Stimulated activated naive B cell treated with anti-CD40 and anti-IgM and Interleukin-4, amounts not matched to agents 10 μg/mL and 1 μg/mL and 100 μg/mL, for 72 hours (primary cell): ENCODE measurements at regions not wholly inside any gene's neighbourhood (a gene's known extent, or its start where the extent isn't known, plus 50 kb on each side); places are given as distances from the start of the nearest gene placed in this dataset.

Source experiments
- ATAC-seq, 2 donors: fragments of 150-1000 bp; cut with Tn5 transposase; replicated peaks; 2 replicates each; pipeline ENCODE4 v1.10.0; 2021; ENCODE audit warnings: moderate library complexity in 1 of 2
- DNase-seq: peaks from one replicate; pipeline ENCODE4 v3.0.0; 2021
- H3K27ac Mint-ChIP-seq: one replicate; pipeline ENCODE4 v1.8.0; 2022; ENCODE audit warnings: mild to moderate bottlenecking, mixed read lengths
- H3K27me3 Mint-ChIP-seq, 2 donors: one replicate each; pipeline ENCODE4 v1.8.0; 2022; ENCODE audit warnings: mixed read lengths in 2 of 2
- H3K36me3 Mint-ChIP-seq, 2 donors: one replicate each; pipeline ENCODE4 v1.8.0; 2022; ENCODE audit warnings: mixed read lengths in 2 of 2, mild to moderate bottlenecking in 1 of 2
- H3K4me1 Mint-ChIP-seq, 2 donors: one replicate each; pipeline ENCODE4 v1.8.0; 2022; ENCODE audit warnings: mixed read lengths in 2 of 2, mild to moderate bottlenecking in 1 of 2
- H3K4me3 Mint-ChIP-seq, 2 donors: one replicate each; pipeline ENCODE4 v1.8.0; 2022; ENCODE audit warnings: mild to moderate bottlenecking in 2 of 2, mixed read lengths in 2 of 2, moderate library complexity in 1 of 2
- H3K9me3 Mint-ChIP-seq, 2 donors: one replicate each; pipeline ENCODE4 v1.8.0; 2022; ENCODE audit warnings: mixed read lengths in 2 of 2, mild to moderate bottlenecking in 1 of 2

- Mint-ChIP-seq H3K36me3 (no peaks in the 10 kb centered on the region), H3K27me3 (no peaks in the 10 kb centered on the region), H3K4me1 (no peaks in the 10 kb centered on the region), H3K4me3 (no peak overlapping the region), H3K27ac (no peak overlapping the region), H3K9me3 (peaks cover 0 to under 1% of the 10 kb centered on the region in 2 donors)
- DNase-seq: no peak
- no peak for ATAC-seq
These were observed 204.9 kb downstream of the ASB1 start for GRCh38 chr2:238631491-238632180.

- DNase-seq (no peak), ATAC-seq (no peak)
- no peaks in the 10 kb centered on the region for H3K36me3 Mint-ChIP-seq
- H3K4me3 Mint-ChIP-seq: no peak overlapping the region
- no peak overlapping the region for H3K27ac Mint-ChIP-seq
- H3K4me1 Mint-ChIP-seq: no peaks in the 10 kb centered on the region
- H3K27me3 Mint-ChIP-seq: no peaks in the 10 kb centered on the region
- H3K9me3 Mint-ChIP-seq: no peaks in the 10 kb centered on the region
These were observed 205.7 kb downstream of the ASB1 start for GRCh38 chr2:238632181-238633060.

DNA sequence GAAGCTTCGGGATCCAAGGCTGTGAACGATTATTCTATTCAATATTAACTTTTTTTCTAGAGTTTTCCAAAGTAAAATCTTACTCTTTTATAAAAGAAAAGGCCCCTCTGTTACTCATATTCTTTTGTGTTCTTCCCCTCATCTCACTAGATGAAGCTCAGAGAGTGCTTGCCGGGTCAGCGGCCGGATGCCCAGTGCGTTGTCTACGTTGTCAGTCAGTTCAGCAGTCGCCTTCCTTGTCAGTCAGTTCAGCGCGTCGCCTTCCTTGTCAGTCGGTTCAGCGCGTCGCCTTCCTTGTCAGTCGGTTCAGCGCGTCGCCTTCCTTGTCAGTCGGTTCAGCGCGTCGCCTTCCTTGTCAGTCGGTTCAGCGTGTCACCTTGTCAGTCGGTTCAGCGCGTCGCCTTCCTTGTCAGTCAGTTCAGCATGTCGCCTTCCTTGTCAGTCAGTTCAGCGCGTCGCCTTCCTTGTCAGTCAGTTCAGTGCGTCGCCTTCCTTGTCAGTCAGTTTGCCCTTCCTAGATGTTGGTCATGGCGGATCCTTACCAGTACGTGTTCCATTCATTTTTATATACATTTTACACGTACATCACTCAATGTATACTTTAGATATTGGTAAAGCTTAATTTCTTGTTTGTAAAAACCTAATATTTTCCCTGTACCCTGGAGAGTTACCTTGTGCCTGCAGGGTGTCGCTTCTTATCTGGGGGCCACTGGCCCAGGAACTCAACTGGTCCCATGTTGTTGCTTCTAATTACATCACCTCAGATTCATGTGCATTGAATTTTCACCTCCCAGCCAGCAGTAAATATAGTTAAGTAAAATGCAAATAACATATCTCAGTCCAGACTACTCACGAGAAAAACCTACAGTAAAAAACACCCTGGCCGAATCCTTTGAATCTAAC lies 206.9 kb downstream of the ASB1 start:
- ATAC-seq: no peak
- H3K4me1 Mint-ChIP-seq: no peaks in the 10 kb centered on the region

GRCh38 chr2:238634701-238635357 lies 208.1 kb downstream of the ASB1 start:
- no peaks in the 10 kb centered on the region for H3K36me3 Mint-ChIP-seq
- H3K4me3 Mint-ChIP-seq: no peak overlapping the region
- no peak overlapping the region for H3K27ac Mint-ChIP-seq
- H3K4me1 Mint-ChIP-seq: no peaks in the 10 kb centered on the region
- DNase-seq: no peak
- ATAC-seq: no peak
- no peaks in the 10 kb centered on the region for H3K9me3 Mint-ChIP-seq
- H3K27me3 Mint-ChIP-seq: no peaks in the 10 kb centered on the region

More for the DNA sequence above, 206.9 kb downstream of the ASB1 start:
- Mint-ChIP-seq H3K36me3 (no peaks in the 10 kb centered on the region), H3K9me3 (no peaks in the 10 kb centered on the region), H3K4me3 (no peak overlapping the region), H3K27ac (no peak overlapping the region), H3K27me3 (no peaks in the 10 kb centered on the region)
- no peak for DNase-seq

GRCh38 chr2:238635647-238636051 lies 208.9 kb downstream of the ASB1 start:
- DNase-seq: no peak
- H3K36me3 Mint-ChIP-seq: no peaks in the 10 kb centered on the region

DNA sequence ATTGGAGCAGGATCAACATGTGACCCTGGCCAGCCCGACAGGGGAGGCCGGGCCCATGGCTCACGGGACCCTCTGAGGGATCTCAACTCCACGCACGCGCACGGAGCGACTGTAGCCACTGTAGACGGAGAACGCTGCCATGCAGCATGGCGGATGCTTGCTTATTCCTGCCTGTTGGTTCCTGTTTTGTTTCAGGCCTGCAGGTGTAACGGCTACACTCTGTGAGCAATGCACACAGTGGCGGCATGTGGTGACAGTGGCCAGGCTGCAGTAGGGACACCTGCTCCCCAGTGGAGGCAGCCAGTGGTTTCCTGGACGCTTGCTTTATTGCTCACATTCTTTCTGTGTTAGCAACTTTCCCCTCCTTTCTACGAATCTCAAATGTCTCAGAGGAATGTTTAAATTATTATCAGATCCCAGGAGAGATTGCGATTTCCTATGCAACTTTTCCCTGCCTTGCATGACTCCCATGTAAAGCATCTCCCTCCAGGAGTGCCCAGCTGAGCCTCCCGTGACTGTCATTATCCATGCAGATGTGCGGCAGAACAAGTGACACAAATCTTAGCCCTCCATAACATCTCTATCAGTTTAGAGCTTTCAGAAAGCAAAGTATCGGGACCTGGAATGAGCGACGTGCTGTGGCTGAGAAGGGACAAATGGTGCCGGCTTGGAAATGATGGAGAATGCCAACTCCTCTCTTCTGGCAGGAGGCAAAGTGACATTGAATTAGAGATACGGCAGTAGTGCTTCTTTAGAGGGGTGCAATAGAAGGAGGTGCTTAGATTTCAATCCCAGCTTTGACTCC lies 209.7 kb downstream of the ASB1 start:
- Mint-ChIP-seq H3K27ac (no peak overlapping the region), H3K9me3 (no peaks in the 10 kb centered on the region), H3K4me1 (no peaks in the 10 kb centered on the region), H3K4me3 (no peak overlapping the region), H3K27me3 (peaks cover 0 to 3% of the 10 kb centered on the region in 2 donors), H3K36me3 (no peaks in the 10 kb centered on the region)
- DNase-seq (no peak), ATAC-seq (no peak)

More at GRCh38 chr2:238635647-238636051, 208.9 kb downstream of the ASB1 start:
- H3K4me1 Mint-ChIP-seq: no peaks in the 10 kb centered on the region
- H3K27ac Mint-ChIP-seq: no peak overlapping the region
- no peaks in the 10 kb centered on the region for H3K9me3 Mint-ChIP-seq
- ATAC-seq: no peak
- H3K4me3 Mint-ChIP-seq: no peak overlapping the region
- H3K27me3 Mint-ChIP-seq: peaks cover 0 to 3% of the 10 kb centered on the region in 2 donors

GRCh38 chr2:238638100-238638981 lies 209.5 kb upstream of the TWIST2 start:
- H3K4me3 Mint-ChIP-seq: no peak overlapping the region
- no peak for ATAC-seq
- peaks cover 0 to 3% of the 10 kb centered on the region in 2 donors for H3K27me3 Mint-ChIP-seq
- H3K9me3 Mint-ChIP-seq: no peaks in the 10 kb centered on the region
- no peak for DNase-seq
- H3K36me3 Mint-ChIP-seq: no peaks in the 10 kb centered on the region
- H3K4me1 Mint-ChIP-seq: peaks cover 0 to under 1% of the 10 kb centered on the region in 2 donors
- H3K27ac Mint-ChIP-seq: no peak overlapping the region

DNA sequence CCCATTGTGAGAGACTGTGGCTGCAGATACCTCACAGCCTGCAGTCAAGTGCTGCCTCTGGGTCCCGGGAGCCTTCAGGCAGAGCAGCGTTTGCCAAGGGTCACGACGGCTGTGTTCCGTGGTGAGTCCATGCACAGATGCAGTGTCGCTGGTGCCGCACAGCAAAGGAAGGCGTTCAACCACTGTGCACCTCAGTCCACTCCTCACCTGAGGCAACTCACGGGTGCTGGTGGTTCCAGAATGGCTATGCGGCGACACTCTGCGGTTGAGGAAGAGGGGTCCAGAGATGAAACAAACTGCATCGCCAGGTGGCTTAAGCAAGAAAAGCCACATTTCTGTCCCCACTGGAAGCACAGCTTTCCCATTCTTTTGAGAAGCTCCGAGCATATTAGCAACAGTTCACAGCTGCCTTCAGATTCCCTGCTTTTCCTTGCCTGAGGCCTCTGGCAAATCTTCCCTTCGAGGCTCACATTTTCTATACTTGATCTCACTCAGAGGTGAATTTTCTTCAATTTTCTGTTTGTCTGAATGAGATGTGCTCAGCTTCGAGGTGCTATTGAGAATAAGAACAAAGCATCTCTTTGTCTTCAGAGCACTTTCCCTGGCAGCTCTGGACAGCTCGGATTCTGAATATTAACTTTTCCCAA lies 208.8 kb upstream of the TWIST2 start:
- no peak overlapping the region for H3K27ac Mint-ChIP-seq
- peaks cover 5 to 8% of the 10 kb centered on the region in 2 donors for H3K4me1 Mint-ChIP-seq
- no peaks in the 10 kb centered on the region for H3K9me3 Mint-ChIP-seq
- peaks cover 0 to 3% of the 10 kb centered on the region in 2 donors for H3K27me3 Mint-ChIP-seq
- ATAC-seq (no peak), DNase-seq (no peak)
- H3K36me3 Mint-ChIP-seq: no peaks in the 10 kb centered on the region
- H3K4me3 Mint-ChIP-seq: no peak overlapping the region

DNA sequence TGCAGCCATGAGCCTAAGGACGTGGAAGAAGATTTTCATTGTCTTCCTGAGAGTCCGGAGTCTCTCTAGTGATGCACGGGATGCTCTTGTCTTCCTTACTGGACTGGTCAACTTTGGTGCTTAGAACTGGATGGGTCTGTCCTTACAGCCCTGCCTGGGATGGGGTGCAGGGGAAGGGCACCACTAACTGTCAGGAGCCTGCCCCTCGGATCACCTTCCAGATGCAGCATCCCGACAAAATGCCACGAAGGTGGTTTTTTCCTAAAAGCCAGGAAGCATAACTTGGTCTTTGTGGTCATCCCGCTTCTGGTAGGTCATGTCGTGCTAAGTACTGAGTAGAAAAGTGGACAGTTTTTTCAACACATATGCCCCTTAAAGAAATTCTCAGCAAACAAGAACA lies 207.4 kb upstream of the TWIST2 start:
- H3K9me3 Mint-ChIP-seq: no peaks in the 10 kb centered on the region
- DNase-seq: no peak

DNA sequence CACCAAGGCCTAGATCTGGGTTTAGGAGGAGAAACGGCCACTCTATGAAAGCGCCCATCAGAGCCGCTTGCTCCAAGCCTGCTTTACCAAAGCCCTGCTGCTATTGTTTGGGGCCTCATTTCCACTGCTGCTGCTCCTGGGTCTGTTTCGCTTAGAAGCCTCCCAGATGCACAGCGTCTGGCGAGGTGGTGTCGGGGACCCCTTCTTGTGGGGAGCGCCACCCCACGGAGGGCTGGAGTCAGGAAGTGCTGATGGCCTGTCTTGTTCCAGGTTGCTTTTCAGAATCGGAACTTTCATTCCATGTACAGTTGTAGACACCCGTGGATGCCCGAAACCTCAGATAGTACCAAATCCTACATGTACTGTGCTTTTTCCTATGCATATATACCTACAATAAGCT lies 204.9 kb upstream of the TWIST2 start:
- Mint-ChIP-seq H3K9me3 (no peaks in the 10 kb centered on the region), H3K4me1 (peaks cover 6 to 9% of the 10 kb centered on the region in 2 donors), H3K27me3 (peaks cover 0 to 6% of the 10 kb centered on the region in 2 donors), H3K4me3 (no peak overlapping the region), H3K36me3 (no peaks in the 10 kb centered on the region), H3K27ac (no peak overlapping the region)
- DNase-seq: no peak
- ATAC-seq: no peak

More for the DNA sequence above, 207.4 kb upstream of the TWIST2 start:
- ATAC-seq: no peak
- Mint-ChIP-seq H3K27me3 (peaks cover 0 to 6% of the 10 kb centered on the region in 2 donors), H3K4me1 (peaks cover 6 to 9% of the 10 kb centered on the region in 2 donors), H3K36me3 (no peaks in the 10 kb centered on the region), H3K4me3 (no peak overlapping the region), H3K27ac (no peak overlapping the region)

GRCh38 chr2:238643400-238643907 lies 204.4 kb upstream of the TWIST2 start:
- no peak for ATAC-seq
- peaks cover 0 to 6% of the 10 kb centered on the region in 2 donors for H3K27me3 Mint-ChIP-seq
- no peak overlapping the region for H3K4me3 Mint-ChIP-seq
- no peak overlapping the region for H3K27ac Mint-ChIP-seq
- H3K36me3 Mint-ChIP-seq: no peaks in the 10 kb centered on the region
- DNase-seq: no peak
- H3K9me3 Mint-ChIP-seq: no peaks in the 10 kb centered on the region
- H3K4me1 Mint-ChIP-seq: peaks cover 6 to 9% of the 10 kb centered on the region in 2 donors
